Testis (tissue), 2 donors: ENCODE measurements at regions not wholly inside any gene's neighbourhood (a gene's known extent, or its start where the extent isn't known, plus 50 kb on each side); places are given as distances from the start of the nearest gene placed in this dataset.

Experiments
- CTCF ChIP-seq, 3 experiments: fragments of 450-650 bp in 2 of 3; fragments of 200-600 bp in 1 of 3; sonication (generic) in 1 of 3; IDR thresholded peaks; one replicate each; pipeline ENCODE4 v1.5.1; 2016 to 2019; ENCODE audit warnings: antibody characterized with exemption in 3 of 3, mild to moderate bottlenecking in 2 of 3, moderate library complexity in 1 of 3
- POLR2A ChIP-seq: fragments of 450-650 bp; IDR thresholded peaks from one replicate; pipeline ENCODE4 v1.6.1; 2017; ENCODE audit warnings: antibody characterized with exemption, mild to moderate bottlenecking, moderate library complexity

GRCh38 chr20:24042646-24043045, 54.1 kb upstream of the GGTLC1 start:
- no peak for TF ChIP-seq CTCF (IDR thresholded peaks at IDR 0.05)
- TF ChIP-seq POLR2A: no peak
